IPS-15b (cell line): ENCODE measurements at regions not wholly inside any gene's neighbourhood (a gene's known extent, or its start where the extent isn't known, plus 50 kb on each side); places are given as distances from the start of the nearest gene placed in this dataset.

Experiments
- H3K27me3 ChIP-seq: one replicate; pipeline ENCODE4 v1.6.1; 2013; ENCODE audit warnings: low read length; ENCODE audit not compliant: control insufficient read depth, insufficient read depth
- H3K36me3 ChIP-seq: one replicate; pipeline ENCODE4 v1.6.1; 2013; ENCODE audit warnings: low read length; ENCODE audit not compliant: control insufficient read depth, insufficient read depth
- H3K4me1 ChIP-seq: one replicate; pipeline ENCODE4 v1.6.1; 2013; ENCODE audit warnings: mild to moderate bottlenecking, low read length; ENCODE audit not compliant: control insufficient read depth, insufficient read depth
- H3K4me3 ChIP-seq: one replicate; pipeline ENCODE4 v1.5.1; 2013; ENCODE audit warnings: low read depth, low read length
- H3K9ac ChIP-seq: one replicate; pipeline ENCODE4 v1.6.1; 2013; ENCODE audit warnings: low read depth, mild to moderate bottlenecking, low read length
- H3K9me3 ChIP-seq: one replicate; pipeline ENCODE4 v1.6.1; 2013; ENCODE audit warnings: mild to moderate bottlenecking, low read length; ENCODE audit not compliant: control insufficient read depth, insufficient read depth

DNA sequence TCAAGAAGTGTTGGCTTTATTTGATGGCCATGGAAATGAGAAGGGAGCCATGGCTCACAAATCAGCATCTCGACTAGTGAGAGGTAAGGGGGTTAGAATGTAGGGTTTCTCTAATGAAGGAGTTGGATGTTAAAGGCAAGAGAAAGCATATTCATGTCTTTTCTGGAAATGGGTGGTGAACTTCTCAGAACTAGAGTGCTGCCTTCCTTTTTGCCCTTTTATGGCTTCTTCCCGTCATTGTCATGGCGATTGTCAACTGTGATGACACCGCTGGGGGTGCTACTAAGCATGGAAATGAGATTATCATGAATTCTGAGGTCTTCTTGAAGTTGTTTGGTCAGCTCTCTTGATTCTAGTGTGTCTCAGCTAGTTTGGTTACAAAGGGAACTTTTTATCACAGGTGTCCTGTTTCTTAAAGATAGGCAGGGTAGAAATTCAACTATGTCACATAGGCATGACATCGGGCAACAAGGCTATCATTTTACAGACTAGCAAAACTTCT lies 180.4 kb downstream of the LIG4 start:
- Histone ChIP-seq H3K9me3 (no peaks in the 10 kb centered on the region), H3K36me3 (no peaks in the 10 kb centered on the region), H3K9ac (no peak overlapping the region), H3K4me1 (no peaks in the 10 kb centered on the region), H3K27me3 (no peaks in the 10 kb centered on the region), H3K4me3 (no peak overlapping the region)

DNA sequence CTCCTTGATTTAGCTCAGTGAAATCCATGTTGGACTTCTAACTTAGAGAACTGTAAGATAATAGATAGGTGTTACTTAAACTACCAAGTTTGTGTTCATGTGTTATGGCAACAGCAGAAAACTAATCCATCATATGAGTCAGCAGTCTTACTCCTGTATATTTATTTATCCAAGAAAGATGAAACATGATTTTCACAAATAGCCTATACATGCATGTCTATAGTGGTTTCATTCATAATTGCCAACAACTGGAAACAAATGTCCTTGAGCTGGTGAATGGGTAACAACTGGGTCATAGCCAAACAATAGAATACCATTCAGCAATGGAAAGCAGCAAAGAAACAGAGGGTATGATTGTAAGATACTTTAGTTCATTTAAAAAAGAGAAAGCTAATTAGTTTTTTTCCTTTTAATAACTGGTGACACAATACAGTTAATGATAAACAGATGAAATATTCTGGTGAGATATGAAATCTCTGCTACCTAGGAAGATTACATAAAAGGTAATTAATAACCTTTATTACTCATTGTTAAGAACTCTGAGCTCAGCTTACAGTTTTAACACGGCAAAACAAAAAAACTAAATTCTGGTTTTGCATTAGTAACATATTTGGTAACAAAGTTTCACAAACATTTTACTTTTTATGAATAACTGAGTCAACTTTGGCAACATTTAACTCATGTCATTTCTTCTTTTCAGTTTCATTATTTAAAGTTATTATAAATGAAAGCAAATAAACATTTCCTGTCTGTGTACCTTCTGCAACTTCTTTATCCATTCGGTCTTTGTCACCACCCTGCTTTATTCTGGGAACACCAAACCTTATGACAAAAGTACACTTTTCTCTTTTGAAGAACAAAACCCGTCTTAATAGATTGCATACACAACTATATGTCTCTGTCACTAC lies 181.3 kb downstream of the LIG4 start:
- H3K27me3 ChIP-seq, result no peaks in the 10 kb centered on the region
- no peaks in the 10 kb centered on the region for H3K36me3 ChIP-seq
- H3K4me1 ChIP-seq, result no peaks in the 10 kb centered on the region
- no peaks in the 10 kb centered on the region for H3K9me3 ChIP-seq
- no peak overlapping the region for H3K9ac ChIP-seq
- no peak overlapping the region for H3K4me3 ChIP-seq

DNA sequence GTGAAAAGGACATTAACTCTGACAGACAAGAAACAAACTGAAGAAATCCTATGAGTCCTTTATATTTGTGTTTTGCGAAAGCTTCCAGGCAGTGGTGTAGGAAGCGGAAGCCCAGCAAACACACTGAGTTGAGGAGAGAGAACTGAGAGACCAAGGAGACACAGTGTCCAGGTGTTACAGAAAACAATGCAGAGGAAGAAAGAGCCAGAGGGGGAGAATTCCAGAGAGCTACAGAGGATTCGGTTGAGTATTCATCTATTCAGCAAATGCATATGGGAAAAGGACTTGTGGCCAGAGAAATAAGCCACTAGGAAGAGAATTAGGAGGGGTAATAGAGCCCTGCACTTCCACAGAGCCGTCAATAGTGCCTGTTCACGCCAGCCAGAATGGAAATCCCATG lies 183.5 kb downstream of the LIG4 start:
- Histone ChIP-seq H3K4me3 (no peak overlapping the region), H3K9ac (no peak overlapping the region), H3K4me1 (peaks cover under 1% of the 10 kb centered on the region), H3K9me3 (no peaks in the 10 kb centered on the region), H3K36me3 (no peaks in the 10 kb centered on the region), H3K27me3 (no peaks in the 10 kb centered on the region)

DNA sequence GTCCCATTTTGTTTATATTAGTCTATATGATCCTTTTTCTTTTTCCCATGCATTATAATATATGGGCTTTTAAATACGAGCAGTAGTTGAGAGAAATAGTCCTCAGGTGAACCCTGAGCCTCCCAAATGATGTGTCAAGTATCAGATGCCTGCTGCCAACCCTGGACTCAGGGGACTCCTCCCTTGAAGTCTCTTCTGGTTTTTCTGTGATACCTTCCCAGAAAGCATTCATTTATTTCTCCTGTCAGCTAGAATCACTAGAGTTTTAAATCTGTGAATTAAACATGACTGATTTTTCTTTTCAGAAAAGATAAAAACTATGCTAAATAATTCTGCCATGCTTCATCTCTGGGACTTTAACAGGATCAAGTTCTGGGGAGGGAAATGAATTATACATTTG lies 184.6 kb downstream of the LIG4 start:
- Histone ChIP-seq H3K9ac (no peak overlapping the region), H3K4me3 (no peak overlapping the region), H3K9me3 (no peaks in the 10 kb centered on the region), H3K4me1 (peaks cover 3% of the 10 kb centered on the region), H3K27me3 (no peaks in the 10 kb centered on the region), H3K36me3 (no peaks in the 10 kb centered on the region)

DNA sequence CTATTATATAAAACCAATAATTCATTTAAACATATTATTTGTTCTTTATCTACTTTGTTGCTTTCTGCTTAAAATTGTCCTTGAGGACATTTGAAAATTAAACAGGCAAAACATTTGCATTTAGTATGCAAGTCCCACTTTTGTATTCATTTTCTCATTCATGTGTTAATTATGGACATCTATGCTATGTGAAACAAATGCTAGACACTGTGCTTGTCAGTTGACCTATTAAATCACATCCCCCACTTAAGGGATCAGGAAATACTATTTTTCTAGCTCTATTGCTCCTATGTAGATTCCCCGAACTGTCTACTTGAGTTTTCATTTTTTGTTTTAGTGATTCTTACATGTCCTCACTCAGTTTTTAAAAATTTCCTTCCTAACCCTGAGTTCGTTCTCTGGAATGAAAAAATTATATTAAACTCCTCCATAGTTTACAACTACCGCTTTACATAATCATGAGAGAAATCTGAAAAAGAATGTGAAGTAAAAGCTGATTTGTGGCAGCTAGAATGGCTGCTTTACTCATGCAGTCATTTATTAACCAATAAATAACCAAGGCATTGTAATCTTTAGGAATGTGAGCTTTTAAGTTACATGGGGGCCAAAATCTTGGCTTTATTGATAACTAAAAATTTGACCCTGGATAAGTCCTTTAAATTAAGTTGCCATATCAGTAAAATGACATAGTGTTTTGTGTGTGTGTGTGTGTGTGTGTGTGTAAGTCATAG lies 188.5 kb downstream of the LIG4 start:
- Histone ChIP-seq H3K9ac (no peak overlapping the region), H3K27me3 (no peaks in the 10 kb centered on the region), H3K36me3 (no peaks in the 10 kb centered on the region), H3K9me3 (no peaks in the 10 kb centered on the region), H3K4me1 (peaks cover 3% of the 10 kb centered on the region), H3K4me3 (no peak overlapping the region)

DNA sequence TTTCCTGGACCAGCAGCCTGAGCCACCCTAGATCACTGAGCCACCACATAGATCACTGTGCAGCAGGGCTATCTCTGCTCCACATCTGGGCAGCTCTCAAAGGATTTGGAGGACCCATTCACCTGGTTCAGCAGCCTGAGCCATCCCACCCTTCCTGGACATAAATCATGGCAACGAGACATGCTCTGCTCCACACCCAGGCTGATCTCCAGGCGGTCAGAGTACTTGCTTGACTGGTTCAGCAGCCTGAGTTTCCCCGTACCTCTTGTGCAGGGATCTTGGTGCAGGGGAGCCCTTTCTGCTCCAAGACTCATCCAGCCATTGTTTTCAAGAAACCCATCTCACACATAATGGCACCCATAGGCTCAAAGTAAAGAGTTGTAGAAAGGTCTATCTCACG lies 195.3 kb downstream of the LIG4 start:
- Histone ChIP-seq H3K36me3 (no peaks in the 10 kb centered on the region), H3K4me1 (no peaks in the 10 kb centered on the region), H3K4me3 (no peak overlapping the region), H3K9me3 (no peaks in the 10 kb centered on the region), H3K9ac (no peak overlapping the region), H3K27me3 (no peaks in the 10 kb centered on the region)

DNA sequence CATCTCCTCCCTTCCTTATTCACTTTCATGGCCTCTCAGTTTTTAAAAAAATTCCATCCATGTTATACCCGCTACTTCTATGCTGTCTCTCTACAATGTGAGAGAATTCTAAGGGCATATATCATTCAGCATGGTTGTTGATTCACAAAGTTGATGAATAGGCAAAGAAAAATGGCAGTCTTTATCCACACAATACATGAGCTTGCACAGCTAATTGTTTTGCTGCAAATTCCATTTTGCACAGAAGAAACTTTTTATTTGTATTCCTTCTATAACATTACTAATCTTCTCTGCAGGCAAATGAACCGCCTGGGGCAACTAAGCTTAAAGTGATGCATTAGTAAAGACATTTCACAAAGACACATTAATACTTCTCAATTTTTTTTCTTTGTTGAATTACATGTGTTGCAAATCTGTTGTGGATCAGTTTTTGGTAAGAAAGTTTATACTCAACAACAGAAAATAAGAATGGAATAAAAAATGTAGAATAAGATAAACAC lies 196.9 kb downstream of the LIG4 start:
- H3K36me3 ChIP-seq, result no peaks in the 10 kb centered on the region
- H3K4me3 ChIP-seq, result no peak overlapping the region
- H3K9me3 ChIP-seq, result no peaks in the 10 kb centered on the region

DNA sequence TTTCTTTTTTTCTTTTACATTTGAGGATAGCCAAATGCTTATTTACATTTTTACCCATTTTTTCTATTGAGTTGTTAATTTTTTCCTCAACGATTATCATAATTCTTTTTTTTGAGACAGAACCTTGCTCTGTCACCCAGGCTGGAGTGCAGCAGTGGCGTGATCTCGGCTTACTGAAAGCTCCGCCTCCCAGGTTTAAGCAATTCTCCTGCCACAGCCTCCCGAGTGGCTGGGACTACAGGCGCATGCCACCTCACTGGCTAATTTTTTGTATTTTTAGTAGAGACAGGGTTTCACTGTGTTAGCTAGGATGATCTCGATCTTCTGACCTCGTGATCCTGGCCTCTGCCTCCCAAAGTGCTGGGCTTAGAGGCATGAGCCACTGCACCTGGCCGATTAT lies 208.7 kb downstream of the LIG4 start:
- no peak overlapping the region for H3K9ac ChIP-seq

More for the DNA sequence above, 196.9 kb downstream of the LIG4 start:
- no peaks in the 10 kb centered on the region for H3K27me3 ChIP-seq
- H3K9ac ChIP-seq, result no peak overlapping the region
- no peaks in the 10 kb centered on the region for H3K4me1 ChIP-seq

DNA sequence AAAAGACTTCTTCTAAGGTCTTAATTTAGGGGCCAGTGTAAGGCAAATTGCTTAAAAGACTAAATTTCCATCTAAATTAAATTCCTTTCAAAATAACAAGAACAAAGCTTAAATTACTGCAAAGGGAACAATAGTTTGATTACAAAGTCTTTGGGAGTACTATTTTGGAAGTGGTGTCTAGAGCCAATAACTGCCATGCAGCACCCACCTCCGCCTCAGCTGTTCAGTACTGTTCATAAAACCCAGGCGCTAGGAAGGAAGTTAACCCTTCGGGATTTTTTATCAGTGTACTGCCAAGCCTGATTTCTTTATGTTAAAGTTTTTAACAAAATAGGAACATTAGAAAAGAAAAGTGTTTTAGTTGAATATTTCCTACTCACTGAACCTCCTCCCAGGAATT lies 210.1 kb downstream of the LIG4 start:
- H3K4me3 ChIP-seq, result no peak overlapping the region
- H3K9me3 ChIP-seq, result no peaks in the 10 kb centered on the region
- H3K4me1 ChIP-seq, result no peaks in the 10 kb centered on the region
- no peaks in the 10 kb centered on the region for H3K36me3 ChIP-seq
- H3K9ac ChIP-seq, result no peak overlapping the region
- no peaks in the 10 kb centered on the region for H3K27me3 ChIP-seq

More for the DNA sequence above, 208.7 kb downstream of the LIG4 start:
- Histone ChIP-seq H3K27me3 (no peaks in the 10 kb centered on the region), H3K9me3 (no peaks in the 10 kb centered on the region), H3K4me3 (no peak overlapping the region), H3K4me1 (no peaks in the 10 kb centered on the region), H3K36me3 (no peaks in the 10 kb centered on the region)

DNA sequence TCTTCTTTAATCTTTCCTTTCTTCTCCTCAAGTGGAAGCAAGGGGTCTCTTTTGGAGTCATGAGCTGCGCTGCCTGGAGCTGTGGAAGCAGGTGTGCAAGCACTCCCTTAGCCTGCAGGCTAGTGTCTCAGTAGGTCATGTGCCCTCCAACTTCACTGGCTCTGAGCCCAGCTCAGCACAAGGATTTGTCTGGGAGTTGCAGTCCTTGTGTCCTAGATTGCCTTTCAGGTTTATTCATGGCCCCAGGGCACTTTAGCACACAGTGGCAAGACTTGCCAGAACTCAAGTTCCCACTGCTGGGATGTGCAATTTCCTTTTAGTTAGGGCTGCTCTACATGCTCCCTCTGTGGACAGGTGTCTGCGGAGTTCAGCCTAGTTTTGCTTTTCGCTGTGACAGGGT lies 211.7 kb downstream of the LIG4 start:
- Histone ChIP-seq H3K9me3 (no peaks in the 10 kb centered on the region), H3K27me3 (no peaks in the 10 kb centered on the region), H3K36me3 (no peaks in the 10 kb centered on the region), H3K9ac (no peak overlapping the region), H3K4me1 (no peaks in the 10 kb centered on the region), H3K4me3 (no peak overlapping the region)

DNA sequence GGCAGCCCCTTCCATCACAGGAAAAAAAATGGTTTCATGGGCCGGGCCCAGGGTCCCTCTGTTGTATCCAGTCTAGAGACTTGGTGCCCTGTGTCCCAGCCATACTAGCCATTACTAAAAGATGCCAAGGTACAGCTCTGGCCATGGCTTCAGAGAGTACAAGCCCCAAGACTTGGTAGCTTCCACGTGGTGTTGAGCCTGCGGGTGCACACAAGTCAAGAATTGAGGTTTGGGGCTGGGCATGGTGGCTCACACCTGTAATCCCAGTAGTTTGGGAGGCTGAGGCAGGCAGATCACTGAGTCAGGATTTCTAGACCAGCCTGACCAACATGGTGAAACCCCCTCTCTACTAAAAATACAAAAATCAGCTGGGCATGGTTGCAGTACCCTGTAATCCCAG lies 214.3 kb downstream of the LIG4 start:
- Histone ChIP-seq H3K4me1 (no peaks in the 10 kb centered on the region), H3K9me3 (no peaks in the 10 kb centered on the region), H3K36me3 (no peaks in the 10 kb centered on the region), H3K27me3 (no peaks in the 10 kb centered on the region), H3K4me3 (no peak overlapping the region), H3K9ac (no peak overlapping the region)
